ENCODE measurements at regions not wholly inside any gene's neighbourhood (a gene's known extent, or its start where the extent isn't known, plus 50 kb on each side); places are given as distances from the start of the nearest gene placed in this dataset.
"Not testable (repeated sequence)": the region's sequence is repeated elsewhere in the genome, so short reads cannot be mapped to it uniquely, and the experiment has no call there.

DNA sequence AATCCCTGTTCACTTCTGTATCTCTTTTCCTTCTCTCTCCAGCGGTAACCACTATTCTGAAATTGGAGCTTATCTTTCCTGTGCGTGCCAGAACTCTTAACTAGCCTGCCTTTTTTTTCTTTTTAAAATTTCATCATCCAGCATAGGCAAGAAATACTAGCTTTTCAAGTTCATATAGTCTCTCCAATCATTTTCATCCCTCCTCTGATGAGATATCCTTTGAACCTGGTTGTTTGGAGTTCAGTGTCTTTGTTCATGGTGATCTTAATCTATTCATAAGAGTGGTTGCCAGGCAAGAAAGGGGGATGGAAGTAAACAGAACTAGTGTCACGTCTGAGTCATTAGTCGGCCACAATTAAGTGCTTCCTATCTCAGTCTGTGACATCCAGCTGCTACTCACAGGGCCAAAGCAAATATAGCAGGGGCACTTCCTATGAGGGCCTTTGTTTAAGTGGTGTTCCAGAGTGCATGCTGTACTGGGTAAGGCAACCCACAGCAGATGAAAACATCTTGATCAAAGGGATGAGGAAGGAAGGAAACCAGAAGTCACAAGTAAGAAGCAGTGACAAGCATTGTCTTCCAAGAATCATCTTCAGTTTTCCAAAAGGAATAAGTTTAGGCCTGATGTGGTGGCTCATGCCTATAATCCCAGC is 56.4 kb upstream of the XIAP start (continued):
- TF ChIP-seq ZNF274 (IDR thresholded peaks at IDR 0.05; ENCODE audit: low read depth, low read length), result no peak
- TF ChIP-seq EZH2phosphoT487 (IDR thresholded peaks at IDR 0.05; ENCODE audit: borderline replicate concordance), result no peak
- TF ChIP-seq, protein P1, sequence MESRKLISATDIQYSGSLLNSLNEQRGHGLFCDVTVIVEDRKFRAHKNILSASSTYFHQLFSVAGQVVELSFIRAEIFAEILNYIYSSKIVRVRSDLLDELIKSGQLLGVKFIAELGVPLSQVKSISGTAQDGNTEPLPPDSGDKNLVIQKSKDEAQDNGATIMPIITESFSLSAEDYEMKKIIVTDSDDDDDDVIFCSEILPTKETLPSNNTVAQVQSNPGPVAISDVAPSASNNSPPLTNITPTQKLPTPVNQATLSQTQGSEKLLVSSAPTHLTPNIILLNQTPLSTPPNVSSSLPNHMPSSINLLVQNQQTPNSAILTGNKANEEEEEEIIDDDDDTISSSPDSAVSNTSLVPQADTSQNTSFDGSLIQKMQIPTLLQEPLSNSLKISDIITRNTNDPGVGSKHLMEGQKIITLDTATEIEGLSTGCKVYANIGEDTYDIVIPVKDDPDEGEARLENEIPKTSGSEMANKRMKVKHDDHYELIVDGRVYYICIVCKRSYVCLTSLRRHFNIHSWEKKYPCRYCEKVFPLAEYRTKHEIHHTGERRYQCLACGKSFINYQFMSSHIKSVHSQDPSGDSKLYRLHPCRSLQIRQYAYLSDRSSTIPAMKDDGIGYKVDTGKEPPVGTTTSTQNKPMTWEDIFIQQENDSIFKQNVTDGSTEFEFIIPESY (IDR thresholded peaks at IDR 0.05; ENCODE audit: extremely low read depth, insufficient replicate concordance, low read length), result no peak
- TF ChIP-seq SIN3A (IDR thresholded peaks at IDR 0.05; ENCODE audit: low read depth), result peak; percentile 41; the same call in 1 of the 2 replicates
- TF ChIP-seq, protein P2, sequence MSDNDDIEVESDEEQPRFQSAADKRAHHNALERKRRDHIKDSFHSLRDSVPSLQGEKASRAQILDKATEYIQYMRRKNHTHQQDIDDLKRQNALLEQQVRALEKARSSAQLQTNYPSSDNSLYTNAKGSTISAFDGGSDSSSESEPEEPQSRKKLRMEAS (IDR thresholded peaks at IDR 0.05), result 0 out of 2 replicates have a peak, but pooled peaks have one; percentile 25
- TF ChIP-seq SP1 (IDR thresholded peaks at IDR 0.05; ENCODE audit: low read depth), result peak; percentile 69
- TF ChIP-seq CBX3 (IDR thresholded peaks at IDR 0.05; ENCODE audit: low read depth), result peak; percentile 20; the same call in 1 of the 2 replicates
- no peak for TF ChIP-seq YY1 (IDR thresholded peaks at IDR 0.05; ENCODE audit: extremely low read depth, insufficient replicate concordance, low read depth, low read length)

DNA sequence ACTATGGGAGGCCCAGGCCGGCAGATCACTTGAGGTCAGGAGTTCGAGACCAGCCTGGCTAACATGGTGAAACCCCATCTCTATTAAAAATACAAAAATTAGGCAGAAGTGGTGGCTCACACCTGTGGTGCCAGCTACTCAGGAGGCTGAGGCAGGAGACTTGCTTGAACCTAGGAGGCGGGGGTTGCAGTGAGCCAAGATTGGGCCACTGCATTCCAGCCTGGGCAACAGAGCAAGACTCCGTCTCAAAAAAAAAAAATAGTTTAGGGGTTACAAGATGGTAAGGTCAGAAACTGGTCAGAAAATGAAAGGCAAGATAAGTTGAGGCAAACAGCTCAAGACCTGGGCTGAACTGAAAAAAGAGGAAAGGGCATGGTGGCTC is 55.9 kb upstream of the XIAP start:
- H3K9ac ChIP-seq (ENCODE audit: low read length); BruUV-seq (replicated peaks); H3K27me3 ChIP-seq (ENCODE audit: insufficient read depth, low read length); H3K9me2 ChIP-seq (ENCODE audit: insufficient read depth); H3K9me3 ChIP-seq (ENCODE audit: control insufficient read depth in 1 of 2, insufficient read depth in 1 of 2, low read depth in 1 of 2, low read length in 2 of 2); DNase-seq (ENCODE audit: low read depth, low spot score); ATAC-seq; POLR2A ChIA-PET; H3K36me3 ChIP-seq (ENCODE audit: control insufficient read depth in 1 of 2, insufficient read depth in 2 of 2, low read length in 2 of 2); intact Hi-C loops (cut with micrococcal nuclease); H2AFZ ChIP-seq (ENCODE audit: low read depth, low read length, poor library complexity, severe bottlenecking); RAD21 ChIA-PET (ENCODE audit: low non-redundant PET in 1 of 2, low total read pairs in 2 of 2, uncharacterized antibody in 2 of 2, unreplicated experiment in 2 of 2); H4K20me1 ChIP-seq (ENCODE audit: insufficient read depth); H3K4me3 ChIP-seq (replicated peaks in 1 of 2; ENCODE audit: low read depth in 1 of 2, low read length in 2 of 2); H3K79me2 ChIP-seq (ENCODE audit: insufficient read depth, low read length); CTCF ChIA-PET: not testable (repeated sequence)
- Histone ChIP-seq H3K4me2 (ENCODE audit: low read length) (peak overlapping the region; percentile 40), H3K4me1 (ENCODE audit: control insufficient read depth in 1 of 2, insufficient read depth in 2 of 2, low read length in 2 of 2) (peaks cover 14 to 20% of the 10 kb centered on the region in 2 experiments; a peak in 3 of 4 replicates), H3K27ac (ENCODE audit: low read depth, low read length) (peak overlapping the region; percentile 40; the same call in 1 of the 2 replicates)
